ENCODE measurements at regions not wholly inside any gene's neighbourhood (a gene's known extent, or its start where the extent isn't known, plus 50 kb on each side); places are given as distances from the start of the nearest gene placed in this dataset.

- CTCF ChIA-PET, result interaction anchor here (1.0 kb wide), 1 partner anchor 8 kb away, joined by 3 read pairs; no protein-coding TSS in a partner anchor
- DNase-seq (ENCODE audit: low spot score) (no peak), ATAC-seq (no peak)
- POLR2A ChIA-PET, result no interaction called here
- Mint-ChIP-seq H3K36me3 (no peaks in the 10 kb centered on the region), H3K27me3 (ENCODE audit: low read depth) (no peaks in the 10 kb centered on the region), H3K4me3 (no peak overlapping the region), H3K27ac (no peak overlapping the region), H3K9me3 (peaks cover 11% of the 10 kb centered on the region; the same call in 1 of the 2 replicates), H3K4me1 (no peaks in the 10 kb centered on the region)
- TF ChIP-seq MAX (CRISPR knock-in tag; IDR thresholded peaks at IDR 0.05) (no peak), ZNF425 (CRISPR knock-in tag; conservative IDR thresholded peaks at IDR 0.05) (no peak), ZNF396 (CRISPR knock-in tag; IDR thresholded peaks at IDR 0.05; ENCODE audit: borderline replicate concordance) (no peak), NR1H2 (CRISPR knock-in tag; IDR thresholded peaks at IDR 0.05) (no peak), E2F5 (CRISPR knock-in tag; IDR thresholded peaks at IDR 0.05) (no peak), PREB (CRISPR knock-in tag; IDR thresholded peaks at IDR 0.05; ENCODE audit: borderline replicate concordance) (no peak), FOXJ3 (CRISPR knock-in tag; IDR thresholded peaks at IDR 0.05; ENCODE audit: borderline replicate concordance) (no peak), ZNF281 (CRISPR knock-in tag; IDR thresholded peaks at IDR 0.05) (no peak), HMGXB4 (CRISPR knock-in tag; IDR thresholded peaks at IDR 0.05) (no peak), ZSCAN18 (CRISPR knock-in tag; IDR thresholded peaks at IDR 0.05) (no peak), RORB (CRISPR knock-in tag; IDR thresholded peaks at IDR 0.05) (no peak), IRF2 (CRISPR knock-in tag; IDR thresholded peaks at IDR 0.05; ENCODE audit: borderline replicate concordance, low read depth) (no peak), ERG (CRISPR knock-in tag; IDR thresholded peaks at IDR 0.05) (no peak), NFYB (CRISPR knock-in tag; conservative IDR thresholded peaks at IDR 0.05; ENCODE audit: low read depth) (no peak), AR (CRISPR knock-in tag; IDR thresholded peaks at IDR 0.05) (no peak), FOXP4 (CRISPR knock-in tag; IDR thresholded peaks at IDR 0.05) (no peak), ZNF512 (CRISPR knock-in tag; IDR thresholded peaks at IDR 0.05; ENCODE audit: borderline replicate concordance) (no peak)
These were observed 148.2 kb downstream of the SPATA19 start for GRCh38 chr11:133697161-133697560.
